Prostate gland (tissue), 2 donors: ENCODE measurements at regions not wholly inside any gene's neighbourhood (a gene's known extent, or its start where the extent isn't known, plus 50 kb on each side); places are given as distances from the start of the nearest gene placed in this dataset.
A peak's percentile ranks its signal among the peaks of the same experiment; 100 is the strongest.

Experiments used
- DNase-seq: peaks from one replicate; pipeline ENCODE4 v3.0.0-alpha.2; 2019; ENCODE audit warnings: low spot score
- H3K27ac ChIP-seq, 2 donors: fragments of 200-600 bp; sonication (generic); 2 replicates each; pipeline ENCODE4 v1.5.1; 2017 to 2019
- H3K27me3 ChIP-seq: fragments of 200-600 bp; sonication (generic); replicated peaks from 2 replicates; pipeline ENCODE4 v1.5.1; 2019; ENCODE audit not compliant: insufficient read depth
- H3K36me3 ChIP-seq, 2 donors: fragments of 200-600 bp; sonication (generic); 1 replicate in 1 of 2; 2 replicates in 1 of 2; pipeline versions ENCODE4 v1.5.1 to v1.8.1; 2017 to 2019
- H3K4me1 ChIP-seq: fragments of 200-600 bp; sonication (generic); replicated peaks from 2 replicates; pipeline ENCODE4 v1.5.1; 2019
- H3K4me3 ChIP-seq, 2 donors: fragments of 200-600 bp; sonication (generic); 2 replicates each; pipeline ENCODE4 v1.5.1; 2017 to 2019
- H3K9me3 ChIP-seq: fragments of 200-600 bp; sonication (generic); 2 replicates; pipeline ENCODE4 v1.5.1; 2017
- POLR2A ChIP-seq: fragments of 450-650 bp; IDR thresholded peaks from one replicate; pipeline ENCODE4 v1.6.1; 2016; ENCODE audit warnings: antibody characterized with exemption, mild to moderate bottlenecking
- POLR2AphosphoS5 ChIP-seq: sonication (generic); formaldehyde crosslinking; IDR thresholded peaks from one replicate; pipeline ENCODE4 v1.6.1; 2017; ENCODE audit warnings: antibody characterized with exemption
- WGBS: methylation state at CpG from one replicate; pipeline ENCODE4 v1.1.5; 2018; 5-methylcytosine and 5-hydroxymethylcytosine counted together
- intact Hi-C: fragments of 100-400 bp; cut with DNase I; formaldehyde crosslinking; loops from one replicate; pipeline ENCODE4 v1.14.2; 2022
- TF ChIP-seq, protein P1 (sequence below), 4 experiments: fragments of 200-600 bp in 2 of 4; fragments of 450-650 bp in 2 of 4; sonication (generic) in 2 of 4; IDR thresholded peaks; 1 replicate in 3 of 4; 2 replicates in 1 of 4; pipeline ENCODE4 v1.5.1; 2016 to 2019; ENCODE audit warnings: antibody characterized with exemption in 4 of 4, mild to moderate bottlenecking in 2 of 4, moderate library complexity in 2 of 4

- Histone ChIP-seq H3K4me3 (no peak overlapping the region), H3K4me1 (no peaks in the 10 kb centered on the region), H3K9me3 (no peaks in the 10 kb centered on the region), H3K27ac (no peak overlapping the region), H3K36me3 (no peaks in the 10 kb centered on the region), H3K27me3 (no peaks in the 10 kb centered on the region)
- TF ChIP-seq POLR2A = no peak
- no peak for TF ChIP-seq POLR2AphosphoS5
- TF ChIP-seq, protein P1, sequence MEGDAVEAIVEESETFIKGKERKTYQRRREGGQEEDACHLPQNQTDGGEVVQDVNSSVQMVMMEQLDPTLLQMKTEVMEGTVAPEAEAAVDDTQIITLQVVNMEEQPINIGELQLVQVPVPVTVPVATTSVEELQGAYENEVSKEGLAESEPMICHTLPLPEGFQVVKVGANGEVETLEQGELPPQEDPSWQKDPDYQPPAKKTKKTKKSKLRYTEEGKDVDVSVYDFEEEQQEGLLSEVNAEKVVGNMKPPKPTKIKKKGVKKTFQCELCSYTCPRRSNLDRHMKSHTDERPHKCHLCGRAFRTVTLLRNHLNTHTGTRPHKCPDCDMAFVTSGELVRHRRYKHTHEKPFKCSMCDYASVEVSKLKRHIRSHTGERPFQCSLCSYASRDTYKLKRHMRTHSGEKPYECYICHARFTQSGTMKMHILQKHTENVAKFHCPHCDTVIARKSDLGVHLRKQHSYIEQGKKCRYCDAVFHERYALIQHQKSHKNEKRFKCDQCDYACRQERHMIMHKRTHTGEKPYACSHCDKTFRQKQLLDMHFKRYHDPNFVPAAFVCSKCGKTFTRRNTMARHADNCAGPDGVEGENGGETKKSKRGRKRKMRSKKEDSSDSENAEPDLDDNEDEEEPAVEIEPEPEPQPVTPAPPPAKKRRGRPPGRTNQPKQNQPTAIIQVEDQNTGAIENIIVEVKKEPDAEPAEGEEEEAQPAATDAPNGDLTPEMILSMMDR (IDR thresholded peaks at IDR 0.05) = no peak
- no peak for DNase-seq
- 63% methylated on average over 3 of the region's 3 CpGs for WGBS
- intact Hi-C loops = no loop called here
These were observed 337.2 kb upstream of the ZNF385D start for GRCh38 chr3:22088204-22088603.

GRCh38 chr3:22089284-22089683, 338.3 kb upstream of the ZNF385D start:
- H3K27me3 ChIP-seq = no peaks in the 10 kb centered on the region
- no peak for TF ChIP-seq POLR2AphosphoS5
- no peak for TF ChIP-seq POLR2A
- TF ChIP-seq, protein P1 (IDR thresholded peaks at IDR 0.05) = peak in 3 of 4 experiments; percentile 53 to 67 (median 56)
- intact Hi-C loops = no loop called here
- 22% methylated on average over 4 of the region's 4 CpGs for WGBS
- no peaks in the 10 kb centered on the region for H3K4me1 ChIP-seq
- no peak overlapping the region for H3K4me3 ChIP-seq
- DNase-seq = peak; percentile 28
- no peak overlapping the region for H3K27ac ChIP-seq
- H3K9me3 ChIP-seq = no peaks in the 10 kb centered on the region
- no peaks in the 10 kb centered on the region for H3K36me3 ChIP-seq

GRCh38 chr3:22091329-22091728, 340.3 kb upstream of the ZNF385D start:
- H3K9me3 ChIP-seq = no peaks in the 10 kb centered on the region
- H3K4me1 ChIP-seq = no peaks in the 10 kb centered on the region
- 41% methylated on average over 2 of the region's 2 CpGs for WGBS
- no peaks in the 10 kb centered on the region for H3K27me3 ChIP-seq
- intact Hi-C loops = no loop called here
- DNase-seq = no peak
- no peak overlapping the region for H3K27ac ChIP-seq
- H3K36me3 ChIP-seq = no peaks in the 10 kb centered on the region
- no peak overlapping the region for H3K4me3 ChIP-seq
- TF ChIP-seq, protein P1 (IDR thresholded peaks at IDR 0.05) = no peak
- TF ChIP-seq POLR2AphosphoS5 = peak; percentile 25

- H3K27ac ChIP-seq = no peak overlapping the region
- no peaks in the 10 kb centered on the region for H3K4me1 ChIP-seq
- no peak for DNase-seq
- WGBS = 31% methylated on average over 2 of the region's 2 CpGs
- H3K9me3 ChIP-seq = no peaks in the 10 kb centered on the region
- no peaks in the 10 kb centered on the region for H3K36me3 ChIP-seq
- no peak for TF ChIP-seq POLR2A
- intact Hi-C loops = no loop called here
- H3K27me3 ChIP-seq = no peaks in the 10 kb centered on the region
- H3K4me3 ChIP-seq = no peak overlapping the region
These were observed 347.0 kb upstream of the ZNF385D start for GRCh38 chr3:22098021-22098420.

DNA sequence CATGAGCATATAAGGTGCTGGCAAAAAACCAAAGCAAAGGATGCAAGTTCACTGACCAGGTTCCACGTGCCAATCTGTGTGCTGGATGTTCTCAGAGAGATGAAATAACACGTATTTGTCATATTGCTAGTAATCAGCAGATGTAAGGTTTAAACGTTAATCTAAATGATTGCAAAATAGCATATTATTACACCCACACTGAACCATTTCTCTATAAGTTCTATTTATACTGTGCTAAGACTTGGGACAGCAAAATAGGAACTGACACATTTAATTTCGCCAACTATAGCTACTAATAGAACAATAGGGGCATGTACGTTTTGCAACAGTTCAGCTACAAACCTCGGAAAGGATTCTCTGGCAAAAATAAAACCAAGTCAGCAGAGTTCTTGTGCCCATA, 350.3 kb upstream of the ZNF385D start:
- intact Hi-C loops = no loop called here
- no peak overlapping the region for H3K4me3 ChIP-seq
- no peaks in the 10 kb centered on the region for H3K36me3 ChIP-seq
- no peaks in the 10 kb centered on the region for H3K27me3 ChIP-seq
- no peaks in the 10 kb centered on the region for H3K4me1 ChIP-seq
- H3K9me3 ChIP-seq = no peaks in the 10 kb centered on the region
- DNase-seq = no peak
- WGBS = 85% methylated on average over 6 of the region's 6 CpGs
- H3K27ac ChIP-seq = no peak overlapping the region
- TF ChIP-seq, protein P1 (IDR thresholded peaks at IDR 0.05) = no peak
- TF ChIP-seq POLR2A (no peak), POLR2AphosphoS5 (no peak)
